Forelimb muscle (tissue), 1 donor: ENCODE measurements at regions not wholly inside any gene's neighbourhood (a gene's known extent, or its start where the extent isn't known, plus 50 kb on each side); places are given as distances from the start of the nearest gene placed in this dataset.
A peak's percentile ranks its signal among the peaks of the same experiment; 100 is the strongest.

Experiments used
- DNase-seq: peaks from one replicate; pipeline ENCODE4 v3.0.0-alpha.2; 2013; ENCODE audit warnings: low read depth

DNA sequence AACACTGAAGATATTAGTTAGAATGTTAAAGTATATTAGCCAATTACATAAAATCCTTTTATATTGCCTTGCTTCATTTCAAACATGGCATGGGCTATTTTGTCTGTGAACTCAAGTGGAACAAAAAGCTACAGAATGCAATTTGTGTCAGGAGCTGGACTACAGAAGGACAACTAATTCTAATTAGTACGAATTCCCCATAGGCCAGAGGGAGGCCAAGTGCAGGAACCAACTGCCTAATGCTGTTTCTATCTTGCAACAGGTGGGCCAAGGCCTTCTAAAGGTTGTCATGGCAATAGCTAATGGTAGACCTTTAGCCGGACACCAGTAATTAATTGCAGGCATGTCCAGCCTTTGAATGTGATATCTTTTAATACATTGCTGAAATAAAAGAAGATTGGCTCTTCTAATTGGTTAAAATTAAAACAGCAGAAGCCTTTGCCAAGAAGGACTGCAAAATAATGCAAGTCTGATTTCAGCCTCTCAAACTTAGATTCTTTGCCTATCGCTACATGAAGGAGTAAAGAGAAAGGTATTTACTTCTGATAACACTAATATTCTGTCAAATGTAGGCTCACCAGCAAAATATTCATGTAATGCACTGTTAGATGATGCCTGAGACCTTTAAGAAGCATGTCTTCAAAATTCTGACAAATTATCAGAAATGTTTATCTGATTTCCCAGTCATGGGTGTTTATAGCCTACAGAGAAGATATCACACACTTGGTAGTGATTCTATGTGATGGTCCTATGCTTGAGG is 232.1 kb downstream of the LMO4 start:
- no peak for DNase-seq

- DNase-seq, result no peak
Measured at GRCh38 chr1:87563211-87563610, 234.5 kb downstream of the LMO4 start.

- DNase-seq, result no peak
Measured at GRCh38 chr1:87565861-87566260, 237.2 kb downstream of the LMO4 start.

DNA sequence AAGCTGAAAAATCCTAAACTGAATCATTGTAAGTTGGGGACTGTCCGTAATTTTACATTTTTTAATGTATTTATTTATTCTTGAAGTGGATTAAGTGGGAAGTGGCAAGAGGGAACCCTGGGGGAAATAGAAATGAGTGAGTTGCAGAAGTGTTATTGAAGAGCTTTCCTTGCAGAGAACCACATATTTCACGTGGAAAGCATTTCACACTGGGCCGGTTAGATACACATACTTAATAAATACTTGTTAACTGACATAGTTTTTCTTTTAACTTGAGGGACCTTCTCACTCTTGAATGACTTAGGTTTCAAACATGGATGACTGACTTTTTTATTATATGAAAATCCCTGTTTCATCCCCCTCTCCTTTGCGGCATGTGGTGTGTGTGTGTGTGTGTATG is 239.3 kb downstream of the LMO4 start:
- DNase-seq, result no peak

DNA sequence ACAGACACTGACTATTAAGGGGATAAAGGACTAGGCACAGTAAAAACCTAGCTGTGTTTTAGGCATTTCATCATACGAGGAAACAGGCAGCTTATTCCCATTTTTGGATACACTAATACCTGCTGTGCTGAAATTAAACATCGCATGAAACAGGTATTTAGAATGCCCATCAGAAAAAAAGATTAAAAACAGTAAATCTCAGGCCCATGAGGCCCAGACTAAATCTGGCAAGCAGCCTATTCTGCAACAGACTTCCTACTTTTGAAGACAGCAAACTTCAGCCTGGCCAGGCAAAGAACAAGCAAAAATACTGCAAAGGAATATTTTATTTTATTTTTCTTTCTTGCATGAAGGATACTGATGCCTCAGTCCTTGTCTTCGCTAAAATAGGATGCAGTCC is 240.2 kb downstream of the LMO4 start:
- no peak for DNase-seq

GRCh38 chr1:87572008-87572407 is 243.3 kb downstream of the LMO4 start:
- DNase-seq, result no peak

DNA sequence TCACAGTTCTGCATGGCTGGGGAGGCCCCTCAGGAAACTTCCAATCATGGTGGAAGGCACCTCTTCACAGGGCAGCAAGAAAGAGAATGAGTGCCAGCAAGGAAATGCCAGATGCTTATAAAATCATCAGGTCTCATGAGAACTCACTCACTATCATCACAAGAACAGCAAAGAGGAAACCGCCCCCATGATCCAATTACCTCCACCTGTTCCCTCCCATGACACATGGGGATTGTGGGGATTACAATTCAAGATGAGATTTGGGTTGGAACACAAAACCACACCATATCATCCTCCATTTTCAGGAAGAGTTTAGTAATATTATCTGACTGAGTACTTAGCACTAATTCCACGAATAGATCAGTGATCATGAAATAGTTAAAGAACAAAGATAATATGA is 244.2 kb downstream of the LMO4 start:
- no peak for DNase-seq

GRCh38 chr1:87575528-87575927 is 246.8 kb downstream of the LMO4 start:
- no peak for DNase-seq

DNA sequence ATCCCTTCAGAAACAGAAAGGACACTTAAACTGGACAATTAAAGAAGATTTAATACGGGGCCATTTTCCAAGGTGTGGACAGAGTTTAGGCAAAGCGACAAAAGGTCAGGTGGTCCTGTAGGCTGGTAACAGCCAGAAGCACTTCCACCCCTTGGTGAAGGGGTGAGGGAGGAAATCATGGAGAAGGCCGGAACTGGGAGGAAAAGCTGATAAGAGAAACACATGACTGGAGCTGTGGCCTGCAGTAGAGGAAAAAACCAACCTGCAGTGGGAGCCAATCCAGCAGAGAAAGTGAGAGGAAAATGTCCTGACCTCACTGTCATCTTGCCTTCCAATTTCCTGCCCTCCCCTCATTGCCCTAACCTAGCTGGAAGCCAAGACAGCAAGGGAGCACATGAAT is 249.8 kb downstream of the LMO4 start:
- no peak for DNase-seq

DNA sequence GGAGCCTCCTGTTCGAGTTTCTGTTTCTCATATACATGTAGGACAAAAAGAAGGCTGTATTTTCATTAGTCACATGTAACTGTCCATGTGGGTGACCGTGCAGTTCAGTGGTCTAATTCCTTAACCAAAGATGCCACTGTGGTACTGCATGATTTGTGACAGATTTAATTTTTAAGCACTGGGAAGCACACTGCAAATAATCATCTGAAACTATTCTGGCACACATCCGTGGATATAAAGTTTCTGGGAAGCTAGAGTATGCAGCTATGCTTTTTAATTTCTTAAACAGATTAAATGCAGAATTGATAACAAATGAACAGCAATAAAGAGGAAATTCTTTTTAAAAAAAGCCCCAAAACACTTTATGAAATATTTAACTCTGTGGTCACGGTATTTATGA is 254.8 kb downstream of the LMO4 start:
- no peak for DNase-seq

DNA sequence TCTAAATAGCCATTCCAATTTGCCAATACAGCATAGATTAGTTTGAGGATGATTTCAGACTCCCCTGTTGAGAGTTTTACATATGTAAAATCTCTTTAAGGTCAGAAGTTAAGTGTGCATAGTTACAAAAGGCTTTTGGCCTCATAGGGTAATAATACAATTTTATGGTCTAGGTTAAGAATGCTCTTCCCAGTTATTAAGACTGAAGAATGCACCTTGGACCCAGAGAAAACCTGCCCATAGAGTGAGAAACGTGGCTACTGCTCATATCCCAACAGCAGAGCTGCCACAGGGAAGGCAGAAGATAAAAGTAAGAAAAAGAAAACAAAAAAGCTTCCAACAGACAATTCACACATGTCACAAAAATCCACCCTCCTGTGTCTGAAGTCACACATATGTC is 255.9 kb downstream of the LMO4 start:
- DNase-seq, result no peak

DNA sequence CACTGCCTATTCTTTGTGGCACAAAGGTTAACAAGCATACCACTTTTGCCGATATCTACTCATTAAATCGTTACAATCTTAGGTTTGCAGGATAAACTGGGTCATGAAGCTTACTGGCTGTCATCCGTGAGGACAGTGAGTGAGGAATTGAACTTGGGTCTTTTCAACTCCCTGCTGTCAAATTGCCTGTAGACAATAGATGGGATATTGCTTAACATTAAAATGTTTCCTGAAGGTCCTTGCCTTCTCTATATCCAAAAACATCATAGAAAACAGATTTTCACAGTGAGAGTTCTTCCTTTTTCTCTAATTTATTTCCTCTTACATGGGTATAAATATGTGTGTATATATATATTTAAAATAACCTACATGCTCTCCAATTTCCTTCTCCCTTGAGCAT is 257.8 kb downstream of the LMO4 start:
- no peak for DNase-seq

DNA sequence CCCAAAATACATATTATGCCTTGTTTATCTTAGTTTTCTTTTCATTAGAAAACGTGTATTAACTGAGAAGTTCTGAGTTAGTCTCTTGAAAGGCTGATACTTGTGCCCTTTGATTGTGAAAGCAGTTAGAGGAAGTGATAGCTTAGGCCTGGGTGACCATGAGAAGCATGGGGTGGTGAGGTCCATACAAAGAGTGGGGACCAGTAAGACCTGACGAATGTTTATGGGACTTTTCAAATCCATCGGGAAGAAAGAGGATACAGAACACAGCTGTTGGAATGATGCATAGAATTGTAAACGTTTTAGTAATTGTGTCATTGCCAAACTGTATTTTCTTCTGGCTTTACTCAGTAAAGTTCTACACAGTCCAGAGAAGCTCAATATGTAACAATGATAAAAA is 259.8 kb downstream of the LMO4 start:
- DNase-seq, result peak; percentile 26

DNA sequence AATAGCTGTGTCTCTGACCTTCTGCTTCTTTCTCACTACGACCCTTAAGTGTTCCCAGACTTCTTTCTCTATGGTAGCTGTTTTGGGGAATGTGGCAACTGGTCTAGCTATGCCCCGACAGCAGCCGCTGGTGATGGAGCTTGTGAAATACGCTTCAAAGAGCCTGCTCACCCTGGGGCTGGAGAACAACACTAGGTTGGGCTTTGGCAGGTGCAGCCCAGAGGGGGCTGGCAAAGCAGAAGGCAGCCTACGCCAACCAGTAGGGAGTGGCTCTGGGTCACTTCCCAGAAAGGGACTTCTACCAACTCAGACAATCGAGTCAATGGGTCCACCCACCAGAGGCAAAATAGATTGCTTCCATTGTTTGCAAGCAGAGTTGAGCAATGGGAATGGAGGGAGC is 262.8 kb downstream of the LMO4 start:
- DNase-seq, result no peak

GRCh38 chr1:87592156-87592555 is 263.5 kb downstream of the LMO4 start:
- no peak for DNase-seq

DNA sequence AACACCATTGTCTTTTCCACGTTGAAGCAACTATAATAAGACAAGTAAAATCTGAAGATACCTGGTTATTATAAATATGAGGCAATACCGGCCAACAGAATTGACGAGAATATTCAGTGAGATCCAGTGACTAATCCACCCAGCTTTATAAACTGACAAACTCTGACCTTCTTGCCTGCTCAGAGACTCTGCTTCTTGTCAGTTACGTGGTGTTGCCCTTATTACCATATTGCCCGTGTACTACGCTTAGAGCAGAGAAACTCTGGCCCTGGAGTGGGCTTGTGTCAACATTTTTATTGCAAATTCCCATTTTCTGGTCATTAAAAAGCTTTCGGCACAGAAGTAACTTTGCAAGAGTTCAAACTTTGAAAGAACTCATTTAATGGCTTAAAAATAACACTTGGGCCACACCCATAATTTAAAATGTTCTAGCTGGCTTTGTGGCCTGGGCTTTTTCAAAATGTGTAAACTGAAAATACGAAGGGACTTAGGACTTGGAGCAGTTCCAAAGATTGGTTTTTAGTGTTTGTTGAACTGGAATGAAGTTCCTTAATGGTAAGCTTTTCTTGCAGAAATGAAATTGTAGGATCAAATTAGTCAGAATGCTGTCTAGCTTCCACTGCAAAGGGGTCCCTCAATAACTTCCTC is 266.2 kb downstream of the LMO4 start:
- no peak for DNase-seq

GRCh38 chr1:87595384-87595781 is 266.7 kb downstream of the LMO4 start:
- no peak for DNase-seq

- no peak for DNase-seq
Measured at GRCh38 chr1:87598429-87598828, 269.7 kb downstream of the LMO4 start.

DNA sequence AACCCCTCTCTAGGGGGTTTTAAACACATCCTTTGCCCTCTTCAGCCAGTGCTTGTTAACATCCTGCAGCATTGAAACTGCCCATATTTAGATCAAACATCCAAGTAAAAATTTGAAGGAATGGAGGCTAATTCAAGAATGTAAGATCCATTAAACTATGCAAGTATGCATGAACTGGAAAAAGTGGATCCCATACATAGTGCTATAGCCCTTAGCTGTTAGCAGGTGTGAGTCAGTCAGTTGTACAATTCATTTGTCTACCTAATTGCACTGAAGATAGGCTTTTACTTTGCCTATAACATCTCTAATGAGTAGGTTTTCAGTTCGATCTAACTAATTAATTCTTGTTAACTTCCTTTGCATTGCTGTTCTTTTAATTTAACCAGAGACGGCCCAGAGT is 270.9 kb downstream of the LMO4 start:
- DNase-seq, result no peak

- DNase-seq, result no peak
Measured at GRCh38 chr1:87600055-87600850, 271.6 kb downstream of the LMO4 start.

GRCh38 chr1:87600854-87601253 is 272.2 kb downstream of the LMO4 start:
- no peak for DNase-seq

DNA sequence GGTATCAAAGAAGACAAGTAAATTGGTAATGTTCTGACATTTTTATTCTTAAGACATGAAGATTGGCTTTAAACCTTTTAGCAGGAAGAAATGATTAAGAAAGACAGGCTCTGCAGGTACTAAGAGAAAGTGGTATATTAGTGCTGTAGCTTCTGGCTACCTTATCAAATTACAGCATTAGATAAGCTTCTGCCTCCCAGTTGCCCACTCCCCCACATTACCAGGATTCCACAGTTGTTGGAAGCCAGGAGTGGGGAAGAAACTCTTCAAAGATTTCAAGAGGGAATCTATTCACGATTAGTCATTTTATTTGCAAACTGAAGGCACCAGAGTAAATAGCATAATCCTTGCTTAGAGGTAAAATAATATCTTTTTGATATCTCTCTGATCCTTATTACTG is 274.9 kb downstream of the LMO4 start:
- no peak for DNase-seq

DNA sequence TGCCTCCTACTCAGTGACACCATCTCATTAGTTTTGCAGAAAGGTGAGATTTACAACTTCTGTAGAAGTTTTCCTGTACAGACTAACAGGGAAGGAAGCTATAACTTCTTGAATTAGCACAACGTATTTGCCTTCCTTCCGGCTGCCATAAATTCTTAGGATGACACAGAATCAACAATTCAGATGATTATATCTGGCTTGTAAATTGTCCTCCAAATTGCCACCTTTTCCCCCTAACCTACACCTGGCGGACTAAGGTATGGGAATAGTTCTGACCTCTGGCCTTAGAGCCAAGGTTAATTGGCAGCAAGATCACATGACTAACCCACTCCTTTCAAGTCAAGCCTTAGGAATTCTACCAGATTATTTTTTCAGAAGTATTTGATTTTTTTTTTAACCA is 284.3 kb downstream of the LMO4 start:
- DNase-seq, result no peak
